WTC11 (cell line): ENCODE measurements at regions not wholly inside any gene's neighbourhood (a gene's known extent, or its start where the extent isn't known, plus 50 kb on each side); places are given as distances from the start of the nearest gene placed in this dataset.

Experiments
- ARID4B ChIP-seq: sonication (generic); formaldehyde crosslinking; IDR thresholded peaks from 2 replicates; pipeline ENCODE4 v1.8.0; 2023; ENCODE audit warnings: missing genetic modification reagents, mild to moderate bottlenecking, borderline replicate concordance
- ATF3 ChIP-seq: sonication (generic); formaldehyde crosslinking; conservative IDR thresholded peaks from 2 replicates; pipeline ENCODE4 v1.8.1; 2022; ENCODE audit warnings: mild to moderate bottlenecking, missing genetic modification reagents
- CREB1 ChIP-seq: sonication (generic); formaldehyde crosslinking; IDR thresholded peaks from 2 replicates; pipeline ENCODE4 v1.8.0; 2023; ENCODE audit warnings: mild to moderate bottlenecking, missing genetic modification reagents
- CREM ChIP-seq: sonication (generic); formaldehyde crosslinking; IDR thresholded peaks from 2 replicates; pipeline ENCODE4 v1.8.1; 2022; ENCODE audit warnings: mild to moderate bottlenecking, missing genetic modification reagents, moderate library complexity
- CTCF ChIP-seq: fragments of 200-600 bp; IDR thresholded peaks from 2 replicates; pipeline ENCODE4 v1.8.0; 2022; ENCODE audit warnings: antibody characterized with exemption
- E2F4 ChIP-seq: sonication (generic); formaldehyde crosslinking; IDR thresholded peaks from 2 replicates; pipeline ENCODE4 v1.8.1; 2022; ENCODE audit warnings: low read depth, mild to moderate bottlenecking, moderate library complexity, missing genetic modification reagents, borderline replicate concordance
- JUN ChIP-seq: sonication (generic); formaldehyde crosslinking; IDR thresholded peaks from 2 replicates; pipeline ENCODE4 v1.8.0; 2023; ENCODE audit warnings: mild to moderate bottlenecking, missing genetic modification reagents
- MYBL2 ChIP-seq: sonication (generic); formaldehyde crosslinking; IDR thresholded peaks from 2 replicates; pipeline ENCODE4 v1.8.1; 2023; ENCODE audit warnings: mild to moderate bottlenecking, moderate library complexity, missing genetic modification reagents
- NR3C1 ChIP-seq: sonication (generic); formaldehyde crosslinking; conservative IDR thresholded peaks from 2 replicates; pipeline ENCODE4 v1.8.1; 2023; ENCODE audit warnings: low read depth, mild to moderate bottlenecking, missing genetic modification reagents
- PRDM15 ChIP-seq: sonication (generic); formaldehyde crosslinking; IDR thresholded peaks from 2 replicates; pipeline ENCODE4 v1.8.0; 2022; ENCODE audit warnings: missing genetic modification reagents
- ZNF416 ChIP-seq: fragments of 250-450 bp; sonication (Bioruptor Pico); IDR thresholded peaks from 2 replicates; pipeline ENCODE4 v1.9.0; 2021; ENCODE audit warnings: mild to moderate bottlenecking, inconsistent platforms
- ZNF423 ChIP-seq: fragments of 250-450 bp; sonication (Bioruptor Pico); IDR thresholded peaks from 2 replicates; pipeline ENCODE4 v2.1.2; 2022; ENCODE audit warnings: mild to moderate bottlenecking, moderate library complexity

GRCh38 chr2:16520891-16521290 is 144.7 kb downstream of the CYRIA start:
- TF ChIP-seq CTCF: no peak
- no peak for TF ChIP-seq JUN (CRISPR knock-in tag)
- TF ChIP-seq MYBL2: no peak
- no peak for TF ChIP-seq CREM (CRISPR knock-in tag)
- no peak for TF ChIP-seq ARID4B (CRISPR knock-in tag)
- no peak for TF ChIP-seq ZNF423
- TF ChIP-seq PRDM15 (CRISPR knock-in tag): no peak
- TF ChIP-seq CREB1 (CRISPR knock-in tag): no peak
- TF ChIP-seq ATF3: no peak
- no peak for TF ChIP-seq E2F4 (CRISPR knock-in tag)
- no peak for TF ChIP-seq NR3C1 (CRISPR knock-in tag)
- no peak for TF ChIP-seq ZNF416 (CRISPR knock-in tag)
